HG03565 (cell line): ENCODE measurements at regions not wholly inside any gene's neighbourhood (a gene's known extent, or its start where the extent isn't known, plus 50 kb on each side); places are given as distances from the start of the nearest gene placed in this dataset.
"Not testable (repeated sequence)": the region's sequence is repeated elsewhere in the genome, so short reads cannot be mapped to it uniquely, and the experiment has no call there.

Experiments used
- ATAC-seq: cut with Tn5 transposase; IDR thresholded peaks from one replicate; pipeline ENCODE4 v1.9.1; 2021; ENCODE audit warnings: mild to moderate bottlenecking, moderate library complexity; ENCODE audit not compliant: unreplicated experiment

DNA sequence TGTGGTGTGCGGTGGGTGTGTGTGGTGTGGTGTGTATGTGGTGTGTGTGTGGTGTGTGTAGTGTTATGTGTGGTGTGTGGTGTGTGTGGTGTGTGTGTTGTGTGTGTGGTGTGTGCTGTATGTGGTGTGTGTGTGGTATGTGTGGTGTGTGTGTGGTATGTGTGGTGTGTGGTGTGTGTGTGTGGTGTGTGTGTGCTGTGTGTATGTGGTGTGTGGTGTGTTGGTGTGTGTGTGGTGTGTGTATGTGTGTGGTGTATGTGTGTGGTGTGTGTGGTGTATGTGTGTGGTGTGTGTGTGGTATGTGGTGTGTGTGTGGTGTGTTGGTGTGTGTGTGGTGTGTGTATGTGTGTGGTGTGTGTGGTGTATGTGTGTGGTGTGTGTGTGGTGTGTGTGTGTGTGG, 144.3 kb downstream of the HSD17B3 start:
- ATAC-seq, result no peak

DNA sequence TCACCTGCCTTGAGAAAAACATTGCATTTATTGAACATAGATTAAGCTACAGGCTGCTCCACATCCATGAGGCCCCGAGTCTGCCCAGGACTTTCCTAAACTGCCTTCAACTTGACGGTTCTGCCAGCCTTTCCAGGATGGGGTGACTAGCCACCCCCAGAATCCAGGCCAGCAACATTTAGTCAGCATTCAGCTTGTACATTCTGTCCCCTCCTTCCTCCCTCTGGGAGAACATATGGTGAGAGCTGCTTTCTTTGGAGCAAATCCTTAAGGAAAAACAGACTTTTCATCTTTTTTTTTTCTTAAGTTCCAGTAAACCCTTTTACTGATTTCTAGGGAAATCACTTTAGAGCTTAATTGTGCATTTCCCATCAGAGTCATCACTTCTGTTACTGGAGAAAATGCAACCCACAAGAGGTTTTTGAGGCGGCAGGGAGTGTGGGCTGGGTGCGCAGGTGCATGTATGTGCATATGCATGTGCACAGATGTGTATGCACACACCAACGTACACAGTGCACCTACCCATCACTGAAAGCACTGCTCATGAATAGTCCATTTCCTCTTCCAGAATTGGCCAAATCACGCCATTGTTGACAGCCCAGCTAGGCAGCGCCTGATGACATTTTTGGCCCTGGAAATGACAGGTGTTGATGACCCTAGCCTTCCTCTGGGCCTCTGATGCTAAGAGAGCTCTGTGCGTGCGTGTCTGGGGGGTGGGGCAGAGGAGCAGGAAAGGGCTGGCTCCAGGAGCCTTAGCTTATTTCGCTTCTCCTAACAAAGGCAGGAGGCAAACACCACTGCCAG, 145.6 kb downstream of the HSD17B3 start:
- no peak for ATAC-seq

DNA sequence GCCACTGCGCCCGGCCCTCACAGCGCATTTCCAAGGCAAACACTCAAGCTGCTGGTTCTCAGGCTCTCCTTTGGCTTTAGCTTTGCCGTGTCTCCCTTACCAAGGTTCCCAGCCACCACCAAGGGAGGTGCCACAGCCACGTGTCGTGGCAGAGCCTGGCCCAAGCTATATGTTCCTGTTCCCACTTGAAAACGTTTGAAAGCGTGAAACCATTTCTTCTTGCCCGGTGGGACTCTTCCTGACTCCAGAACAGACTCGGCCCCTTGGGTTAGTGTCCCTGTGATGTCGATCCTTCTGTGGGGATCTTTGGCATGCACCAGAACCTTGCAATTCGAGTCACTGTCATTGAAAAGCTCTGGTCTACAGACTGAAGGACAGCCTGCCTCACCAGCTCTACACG, 147.9 kb downstream of the HSD17B3 start:
- ATAC-seq, result no peak

DNA sequence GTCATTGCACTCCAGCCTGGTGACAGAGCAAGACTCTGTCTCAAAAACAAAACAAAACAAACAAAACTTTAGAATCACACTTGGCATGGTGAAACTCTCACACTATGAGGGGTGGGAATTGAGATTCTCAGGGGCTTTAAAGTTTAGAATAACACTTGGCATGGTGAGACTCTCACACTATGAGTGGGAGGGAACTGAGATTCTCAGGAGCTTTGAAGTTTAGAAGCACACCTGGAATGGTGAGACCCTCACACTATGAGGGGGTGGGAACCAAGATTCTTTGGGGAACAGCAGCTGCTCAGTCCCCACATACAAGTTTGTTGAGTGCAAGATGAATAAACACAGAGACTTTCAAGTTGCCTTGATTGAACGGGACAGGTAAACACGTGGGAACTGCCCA, 149.4 kb downstream of the HSD17B3 start:
- no peak for ATAC-seq

DNA sequence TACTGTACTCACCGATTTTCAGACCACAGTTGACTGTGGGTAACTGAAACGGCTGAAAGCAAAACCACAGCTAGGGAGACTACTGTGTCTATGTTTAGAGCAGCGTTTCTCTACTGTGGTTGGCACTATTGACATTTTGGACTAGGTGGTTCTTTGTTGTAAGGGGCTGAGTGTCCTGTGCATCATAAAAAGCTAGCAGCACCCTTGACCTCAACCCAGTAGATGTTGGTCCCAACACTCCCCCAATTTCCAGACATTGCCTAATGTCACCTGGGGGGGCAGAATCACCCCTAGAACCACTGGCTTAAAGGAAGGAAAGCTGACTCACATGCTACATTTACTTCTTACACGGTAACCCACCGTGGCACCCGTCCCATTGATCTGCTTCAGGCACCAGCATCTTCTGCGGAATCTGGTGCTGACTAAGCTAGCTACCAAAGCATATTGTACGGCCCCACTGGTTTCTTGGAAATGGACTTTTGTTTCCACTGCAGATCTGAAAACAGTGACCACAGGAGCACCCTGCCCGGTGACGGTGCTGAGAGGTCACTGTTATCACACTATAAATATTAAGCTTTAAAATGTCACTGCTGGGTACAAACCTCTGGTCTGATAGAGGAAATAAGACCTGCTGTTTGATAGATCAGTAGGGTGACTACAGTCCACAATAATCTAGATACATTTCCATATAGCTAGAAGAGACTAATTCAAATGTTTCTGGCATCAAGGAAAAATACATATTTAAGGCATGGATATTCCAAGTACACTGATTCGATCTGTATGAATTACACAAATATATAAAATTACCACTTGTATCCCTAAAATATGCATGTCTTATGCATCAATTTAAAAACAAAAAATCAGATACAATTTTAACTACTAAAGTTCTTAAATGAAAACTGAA, 151.4 kb downstream of the HSD17B3 start:
- ATAC-seq, result peak; percentile 92

DNA sequence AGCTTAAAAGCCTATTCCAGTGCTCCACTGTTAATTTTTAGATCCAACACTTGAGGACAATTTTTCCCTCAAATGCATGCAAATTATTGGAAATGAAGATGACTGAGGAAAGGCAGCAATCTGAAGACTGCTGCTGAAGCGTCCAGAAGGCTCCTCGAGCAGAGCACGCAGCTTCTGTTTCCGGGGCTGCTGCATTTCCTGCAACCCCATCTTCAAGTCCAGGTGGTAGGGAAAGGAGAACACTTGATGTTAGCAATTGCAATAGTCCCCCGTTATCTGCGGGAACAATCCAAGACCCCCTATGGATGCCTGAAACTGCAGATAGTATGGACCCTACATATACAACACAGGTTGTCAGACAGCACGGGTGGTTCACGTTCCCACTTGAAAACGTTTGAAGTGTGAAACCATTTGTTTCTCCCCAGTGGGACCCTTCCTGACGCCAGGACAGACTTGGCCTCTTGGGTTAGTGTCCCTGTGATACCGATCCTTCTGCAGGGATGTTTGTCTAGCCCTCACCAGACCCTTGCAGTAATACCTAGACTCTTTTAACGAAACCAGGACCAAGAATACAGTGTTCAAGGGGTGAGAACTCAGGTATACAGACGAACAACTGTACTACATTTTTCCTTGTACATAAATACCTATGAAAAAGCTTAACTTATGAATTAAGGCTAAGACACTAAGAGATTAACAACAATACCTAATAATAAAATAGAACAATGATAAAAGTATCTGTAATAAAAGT, 152.3 kb downstream of the HSD17B3 start:
- peak; percentile 31 for ATAC-seq

DNA sequence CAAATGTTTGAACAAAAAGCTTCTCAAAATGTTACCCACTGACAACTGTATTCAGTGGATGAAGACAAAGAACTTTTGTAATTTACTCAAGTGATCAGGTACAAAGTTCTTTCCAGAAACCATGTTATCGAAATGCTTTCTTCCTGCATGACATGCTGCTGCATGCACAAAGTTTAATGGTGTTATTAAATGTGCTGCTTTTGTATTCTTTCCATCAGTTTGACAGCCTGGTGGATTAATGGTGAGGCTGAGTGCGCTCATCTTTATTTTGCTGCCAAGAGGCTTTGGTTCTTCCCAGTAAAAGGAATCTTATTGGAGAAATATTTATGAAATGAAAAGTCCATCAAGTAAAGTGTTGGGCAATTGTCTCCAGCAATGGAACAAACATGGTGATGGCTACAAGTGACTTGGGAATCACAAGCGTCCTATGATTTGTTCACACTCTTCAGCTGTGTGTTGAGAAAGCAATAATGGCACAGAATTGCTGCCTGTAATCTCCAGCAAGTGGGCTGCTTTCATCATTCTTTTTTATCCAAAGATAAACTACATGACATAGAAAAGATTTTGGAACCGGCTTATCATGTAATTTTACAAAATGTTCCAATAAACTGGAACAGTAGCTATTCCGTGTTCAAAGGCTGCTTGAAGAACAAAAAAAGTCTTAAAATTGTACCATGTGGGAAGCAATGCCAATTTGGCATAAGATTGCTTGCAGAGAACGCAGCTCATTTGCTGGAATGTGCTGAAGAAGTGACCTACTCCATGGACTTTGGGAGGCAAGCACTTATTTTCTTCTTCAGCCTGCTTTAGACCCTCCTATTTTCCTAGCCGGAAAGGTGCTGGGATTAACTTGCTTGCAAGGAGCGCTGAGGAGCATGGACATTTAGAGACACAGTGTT, 153.1 kb downstream of the HSD17B3 start:
- no peak for ATAC-seq

DNA sequence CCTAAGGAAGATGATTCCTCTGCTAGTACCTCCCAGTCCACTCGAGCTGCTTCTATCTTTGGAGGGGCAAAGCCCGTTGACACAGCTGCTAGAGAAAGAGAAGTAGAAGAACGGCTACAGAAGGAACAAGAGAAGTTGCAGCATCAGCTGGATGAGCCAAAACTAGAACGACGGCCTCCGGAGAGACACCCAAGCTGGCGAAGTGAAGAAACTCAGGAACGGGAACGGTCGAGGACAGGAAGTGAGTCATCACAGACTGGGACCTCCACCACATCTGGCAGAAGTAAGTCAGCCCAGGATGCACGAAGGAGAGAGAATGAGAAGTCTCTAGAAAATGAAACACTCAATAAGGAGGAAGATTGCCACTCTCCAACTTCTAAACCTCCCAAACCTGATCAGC, 154.9 kb downstream of the HSD17B3 start:
- ATAC-seq, result not testable (repeated sequence)

DNA sequence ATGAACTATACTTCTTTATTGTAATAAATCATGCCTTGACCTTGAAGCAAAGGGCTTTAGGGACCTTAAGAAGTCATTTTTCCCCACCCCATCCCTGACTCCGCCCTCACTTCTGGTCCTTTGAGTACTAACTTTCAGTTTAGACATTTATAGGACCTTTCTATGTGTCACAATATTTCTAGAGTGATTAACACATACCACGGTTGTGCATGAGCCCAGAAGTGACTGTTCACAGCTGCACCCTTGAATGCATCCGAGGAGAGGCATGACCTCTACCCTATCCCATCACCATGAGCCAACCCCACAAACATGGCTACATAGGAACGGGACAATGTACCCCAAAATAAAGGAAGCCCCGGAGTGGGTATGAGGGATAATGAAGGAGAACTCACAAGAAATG, 160.3 kb downstream of the HSD17B3 start:
- no peak for ATAC-seq

DNA sequence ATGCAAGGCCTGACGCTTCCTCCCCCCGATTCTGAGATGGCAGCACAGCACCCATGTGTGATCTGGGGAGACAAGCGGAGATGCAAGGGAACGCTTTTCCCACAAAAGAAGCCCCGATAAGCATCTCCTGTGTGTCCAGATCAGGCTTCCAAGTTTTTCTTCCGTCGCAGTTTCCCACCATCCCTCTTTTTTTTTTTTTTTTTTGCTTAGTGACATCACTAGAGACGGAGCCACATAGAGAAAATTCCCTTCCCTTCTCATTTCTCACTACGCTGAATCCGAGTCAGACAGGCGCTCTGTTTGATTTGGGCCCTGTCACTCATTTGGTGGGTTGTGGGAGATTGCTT, 160.9 kb downstream of the HSD17B3 start:
- no peak for ATAC-seq

DNA sequence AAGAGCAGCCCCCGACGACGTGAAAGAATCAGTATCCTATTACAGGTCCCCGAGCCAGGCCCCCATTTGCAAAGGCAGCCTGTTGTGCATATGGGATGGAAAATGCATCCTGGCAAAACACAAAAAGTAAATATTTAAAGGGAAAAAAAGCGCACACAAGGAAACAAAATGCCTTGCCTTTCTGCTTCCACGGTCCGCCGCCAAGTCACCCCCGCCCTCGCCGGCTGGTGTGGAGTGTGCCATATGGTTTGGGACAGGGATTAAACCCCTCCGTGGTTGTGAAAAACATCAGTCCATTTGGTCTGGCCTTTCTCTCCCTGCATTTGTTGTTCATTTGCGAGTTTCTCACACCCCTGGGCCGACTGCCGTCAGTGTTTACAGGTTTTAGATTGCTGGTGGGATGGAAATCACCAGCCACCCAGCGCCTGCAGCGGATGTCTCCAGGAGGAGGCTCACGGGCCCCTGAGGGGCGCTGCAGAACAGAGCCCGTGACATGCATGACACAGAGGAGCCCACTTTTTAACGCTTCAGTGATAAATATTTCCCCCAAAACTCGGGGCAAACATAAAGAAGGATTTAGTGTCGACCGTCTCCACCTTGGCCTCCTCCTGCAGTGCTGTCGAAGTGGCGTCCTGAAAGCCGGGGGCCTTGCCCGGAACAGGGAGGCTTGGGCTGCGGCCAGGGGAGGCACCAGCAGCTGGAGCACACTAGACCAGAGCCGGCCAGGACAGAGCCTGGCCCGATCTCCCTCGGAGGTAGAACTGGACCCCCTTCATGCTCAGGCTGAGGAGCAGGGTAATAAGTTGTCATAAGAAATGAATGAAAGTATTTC, 161.5 kb downstream of the HSD17B3 start:
- ATAC-seq, result no peak

DNA sequence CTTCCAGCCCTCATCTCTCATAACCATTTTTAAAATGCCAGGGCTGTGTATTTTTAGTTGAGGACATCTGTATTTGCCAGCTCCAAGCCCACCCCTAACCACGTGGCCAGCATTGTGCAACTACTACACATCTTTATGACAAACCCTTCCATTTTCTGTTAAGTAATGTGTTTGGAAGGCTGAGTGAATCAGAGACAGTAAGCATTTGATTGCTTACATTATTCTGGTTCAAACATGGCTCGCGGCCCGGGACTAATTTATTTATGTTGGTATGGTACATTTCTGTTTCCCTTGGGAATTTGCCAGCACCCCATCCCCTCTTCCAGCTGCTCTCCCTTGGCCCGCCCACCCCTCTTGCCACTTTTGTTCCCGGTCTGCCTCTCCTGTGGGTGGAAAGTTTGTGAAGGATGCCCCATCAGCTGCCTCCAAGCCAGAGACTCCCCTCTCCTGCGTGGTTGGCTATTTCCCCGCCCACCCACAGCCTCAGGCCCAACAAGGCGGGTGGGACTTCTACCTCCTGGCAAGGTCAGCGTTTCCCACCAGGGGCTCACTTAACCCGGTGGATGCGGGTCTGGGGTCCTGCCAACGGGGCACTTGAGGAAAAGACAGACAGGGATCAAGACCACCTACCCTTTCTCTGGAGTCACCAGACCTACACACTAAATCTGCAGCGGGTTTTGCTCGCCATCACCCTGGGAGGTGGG, 162.2 kb downstream of the HSD17B3 start:
- ATAC-seq, result no peak

DNA sequence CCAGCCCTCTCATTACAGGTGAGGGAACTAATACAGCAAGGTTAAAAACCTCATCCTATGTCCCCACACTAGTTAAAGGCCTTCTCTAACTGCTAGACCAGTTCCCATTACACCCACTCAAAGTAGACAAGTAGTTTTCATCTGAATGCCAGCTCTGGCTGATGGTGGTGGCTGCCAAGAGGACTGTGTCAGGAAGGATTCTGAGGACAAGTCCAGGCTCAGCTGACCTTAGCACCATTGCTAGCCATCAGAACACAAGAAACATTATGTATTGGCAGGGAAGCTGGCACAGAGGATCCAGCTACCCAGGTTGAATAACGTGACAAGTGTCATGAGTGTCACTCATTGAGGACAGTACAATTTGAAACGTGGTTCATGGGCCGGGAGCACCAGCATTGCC, 163.4 kb downstream of the HSD17B3 start:
- ATAC-seq, result no peak

DNA sequence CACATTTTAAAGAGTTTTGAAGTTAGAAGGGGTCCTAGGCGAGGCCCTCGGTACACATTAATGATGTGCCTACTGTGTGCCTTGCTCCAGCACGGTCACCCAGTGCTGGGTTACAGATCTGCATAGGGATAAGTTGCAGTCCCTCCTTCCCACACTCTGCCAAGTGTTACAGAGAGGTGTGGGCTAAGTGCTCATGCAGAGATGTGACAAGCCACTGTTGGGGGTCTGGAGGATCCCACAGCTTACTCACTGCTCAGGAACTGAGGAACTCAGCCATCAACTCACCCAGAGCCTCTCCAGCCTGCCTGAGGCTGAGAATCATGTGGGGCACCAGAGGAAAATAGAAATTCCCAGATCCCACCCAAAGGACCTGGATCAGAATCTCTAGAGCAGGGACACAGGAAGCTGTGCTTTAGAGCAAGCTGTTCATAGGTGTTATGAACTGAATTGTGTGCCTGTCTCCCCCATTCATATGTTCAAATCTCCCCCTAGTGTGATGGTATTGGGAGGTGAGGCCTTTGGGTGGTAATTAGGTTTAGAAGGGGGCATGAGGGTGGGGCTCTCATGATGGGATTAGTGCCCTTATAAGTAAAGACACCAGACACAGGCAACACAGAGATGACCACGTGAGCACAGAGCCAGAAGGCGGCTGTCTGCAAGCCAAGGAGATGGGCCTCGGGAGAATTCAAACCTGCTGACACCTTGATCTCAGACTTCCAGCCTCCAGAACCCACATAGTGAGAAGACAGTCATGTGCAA, 164.1 kb downstream of the HSD17B3 start:
- ATAC-seq, result peak; percentile 19

DNA sequence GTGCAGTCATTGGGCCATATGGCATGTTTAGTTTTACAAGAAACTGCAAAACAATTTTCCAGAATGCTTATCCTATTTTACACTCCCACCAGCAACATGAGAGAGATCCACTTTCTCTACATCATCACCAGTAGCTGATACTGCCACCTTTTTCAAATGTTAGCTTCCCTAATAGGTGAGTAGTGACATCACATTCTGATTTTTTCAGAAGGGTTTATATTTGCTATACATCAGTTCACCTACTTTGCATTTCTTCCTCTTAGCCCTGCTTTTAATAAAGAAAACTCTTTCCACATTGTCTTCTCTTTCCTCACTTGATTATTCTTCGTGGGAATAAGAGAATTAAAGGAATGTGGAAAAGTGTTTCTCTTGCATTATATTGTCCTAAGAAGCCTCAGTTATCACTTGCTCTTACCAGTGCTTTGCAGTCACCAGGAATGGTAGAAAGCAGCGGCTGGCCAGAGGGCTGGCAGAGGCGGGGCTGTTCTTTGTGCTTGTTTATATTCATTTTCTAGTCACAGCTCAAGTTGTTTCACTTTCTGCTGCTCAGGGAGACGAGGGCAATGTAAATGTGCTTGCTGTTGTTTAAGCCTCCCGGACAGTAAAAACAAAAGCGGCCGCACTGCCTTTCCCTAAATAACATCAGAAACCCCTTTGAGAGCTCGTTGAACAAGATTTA, 164.8 kb downstream of the HSD17B3 start:
- ATAC-seq, result peak; percentile 80

DNA sequence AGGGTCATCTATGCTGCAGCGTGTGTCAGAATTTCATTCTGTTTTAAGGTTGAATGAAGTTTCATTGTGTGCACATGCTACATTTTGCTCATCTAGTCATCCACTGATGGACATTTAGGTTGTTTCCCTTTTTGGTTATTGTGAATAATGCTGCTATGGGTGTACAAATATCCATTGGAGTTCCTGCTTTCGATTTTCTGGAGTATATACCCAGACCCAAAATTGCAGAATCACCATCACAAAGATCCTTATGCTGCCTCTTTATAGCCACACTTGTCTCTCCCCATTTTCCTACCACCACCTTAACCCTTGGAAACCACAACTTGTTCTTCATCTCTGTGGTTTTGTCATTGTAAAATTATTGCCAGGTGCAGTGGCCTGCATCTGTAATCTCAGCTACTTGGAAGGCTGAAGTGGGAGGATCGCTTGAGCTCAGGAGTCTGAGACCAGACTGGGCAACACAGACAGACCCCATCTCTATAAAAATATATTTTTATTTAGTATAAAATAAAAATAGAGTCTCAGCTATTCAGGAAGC, 166.2 kb downstream of the HSD17B3 start:
- no peak for ATAC-seq

DNA sequence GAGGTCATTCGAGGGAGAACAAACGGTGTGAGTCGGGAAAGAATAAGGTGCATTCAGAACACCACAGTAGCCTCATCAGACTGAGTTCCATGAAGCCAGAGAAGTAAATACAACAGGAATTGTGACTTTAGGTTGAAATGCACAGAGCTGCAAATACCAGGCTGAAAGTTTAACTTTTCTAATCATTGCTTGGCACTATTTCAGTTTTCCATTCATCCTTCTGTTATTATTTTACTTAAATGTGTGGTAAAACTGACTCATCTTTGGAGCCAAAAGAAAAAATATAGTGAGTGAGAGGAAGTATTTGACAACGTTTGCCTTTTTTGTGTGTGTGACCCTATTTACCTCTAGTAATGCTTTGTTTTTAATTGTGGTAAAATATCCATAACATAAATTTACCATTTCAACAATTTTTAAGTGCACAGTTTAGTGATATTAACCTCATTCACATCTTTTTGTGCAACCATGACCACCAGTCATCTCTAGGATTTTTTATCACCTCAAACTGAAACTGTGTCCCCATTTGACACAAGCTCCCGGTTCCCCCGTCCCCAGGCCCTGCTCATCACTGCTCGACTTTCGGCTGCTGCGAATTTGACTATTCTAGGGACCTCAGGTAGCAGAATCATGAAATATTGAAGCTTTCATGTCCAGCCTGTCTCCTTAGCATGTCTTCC, 166.8 kb downstream of the HSD17B3 start:
- ATAC-seq, result no peak
